ENCODE measurements at regions not wholly inside any gene's neighbourhood (a gene's known extent, or its start where the extent isn't known, plus 50 kb on each side); places are given as distances from the start of the nearest gene placed in this dataset.

DNA sequence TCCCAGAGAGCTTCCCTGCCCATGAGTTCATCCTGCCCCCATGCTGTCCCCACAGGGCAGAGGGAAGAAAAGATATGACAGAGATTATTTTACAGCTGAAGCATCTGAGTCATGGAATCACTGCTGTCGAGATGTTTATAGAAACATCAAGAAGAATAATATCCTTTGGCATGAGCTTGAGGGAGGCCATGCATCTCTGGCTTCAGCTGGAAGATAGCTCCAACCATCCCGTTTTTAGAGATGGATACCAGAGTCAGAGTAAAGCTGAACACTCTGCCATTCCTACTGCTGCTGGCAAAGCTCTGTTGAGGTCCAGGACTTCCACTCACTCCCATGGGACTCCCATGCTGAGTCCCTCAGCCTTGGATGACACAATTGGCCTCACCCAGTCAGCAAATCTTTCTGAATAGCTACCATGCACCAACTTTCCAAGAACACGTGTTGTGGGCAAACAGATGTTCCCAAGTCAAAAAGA is 167.8 kb downstream of the TTC32 start:
- no peaks in the 10 kb centered on the region for H3K36me3 ChIP-seq (ENCODE audit: control insufficient read depth, insufficient read depth, low read length)
- no peak overlapping the region for H3K27ac ChIP-seq (ENCODE audit: low read depth, low read length)
- no peak overlapping the region for H3K4me3 ChIP-seq (ENCODE audit: low read depth, low read length)
- no peaks in the 10 kb centered on the region for H3K9me3 ChIP-seq (ENCODE audit: control insufficient read depth, insufficient read depth, low read length)
- no peaks in the 10 kb centered on the region for H3K27me3 ChIP-seq (ENCODE audit: control insufficient read depth, insufficient read depth, low read length)
- H3K4me1 ChIP-seq (ENCODE audit: control insufficient read depth, insufficient read depth, low read length), result no peaks in the 10 kb centered on the region
- 33% methylated on average over 2 of the region's 3 CpGs for WGBS (ENCODE audit: insufficient coverage)
- no peak for DNase-seq (ENCODE audit: low read depth in 4 of 6, low spot score in 6 of 6)

DNA sequence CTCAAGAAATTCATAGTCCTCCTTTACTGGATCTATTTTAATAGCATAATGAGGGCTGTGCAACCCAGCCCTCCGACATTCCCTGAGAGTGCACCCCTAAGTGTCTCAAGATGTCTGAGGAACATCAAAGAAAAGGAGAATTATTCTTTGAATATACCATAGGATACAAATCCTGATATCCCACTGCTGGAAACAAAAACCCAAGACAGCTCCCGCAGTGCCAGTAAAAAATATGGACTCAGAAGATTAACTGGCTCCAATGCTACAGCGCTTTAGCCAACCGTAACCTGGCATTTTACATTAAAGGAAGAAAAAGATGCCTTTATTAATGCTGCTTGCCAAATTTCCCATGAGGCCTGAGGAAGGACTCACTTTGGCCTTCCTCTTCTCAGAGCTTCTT is 168.4 kb downstream of the TTC32 start:
- 80% methylated on average over 2 of the region's 4 CpGs for WGBS (ENCODE audit: insufficient coverage)
- no peak overlapping the region for H3K27ac ChIP-seq (ENCODE audit: low read depth, low read length)

DNA sequence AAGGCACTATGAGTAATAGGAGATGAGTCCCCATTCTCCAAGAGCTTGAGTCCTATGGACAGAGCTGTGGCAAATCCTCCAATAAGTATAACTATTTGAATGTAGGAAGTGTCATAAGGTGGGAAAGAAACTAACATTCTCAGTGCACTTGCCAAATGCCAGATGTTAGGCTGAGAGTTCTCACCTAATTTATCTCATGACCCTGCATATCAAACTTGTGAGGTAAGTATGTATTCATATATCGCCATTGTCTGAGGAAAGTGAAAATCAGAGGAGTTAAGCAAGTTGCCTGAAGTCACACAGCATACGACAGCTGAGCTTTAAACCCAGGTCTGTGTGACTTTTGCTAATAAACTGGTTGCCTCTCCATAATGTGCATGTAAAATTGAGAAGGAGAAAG is 169.5 kb downstream of the TTC32 start:
- no peaks in the 10 kb centered on the region for H3K36me3 ChIP-seq (ENCODE audit: control insufficient read depth, insufficient read depth, low read length)
- WGBS (ENCODE audit: insufficient coverage), result 100% methylated on average over 2 of the region's 2 CpGs

More for the DNA sequence above, 168.4 kb downstream of the TTC32 start:
- no peak for DNase-seq (ENCODE audit: low read depth in 4 of 6, low spot score in 6 of 6)
- Histone ChIP-seq H3K4me1 (ENCODE audit: control insufficient read depth, insufficient read depth, low read length) (no peaks in the 10 kb centered on the region), H3K9me3 (ENCODE audit: control insufficient read depth, insufficient read depth, low read length) (no peaks in the 10 kb centered on the region), H3K4me3 (ENCODE audit: low read depth, low read length) (no peak overlapping the region), H3K27me3 (ENCODE audit: control insufficient read depth, insufficient read depth, low read length) (no peaks in the 10 kb centered on the region), H3K36me3 (ENCODE audit: control insufficient read depth, insufficient read depth, low read length) (no peaks in the 10 kb centered on the region)

DNA sequence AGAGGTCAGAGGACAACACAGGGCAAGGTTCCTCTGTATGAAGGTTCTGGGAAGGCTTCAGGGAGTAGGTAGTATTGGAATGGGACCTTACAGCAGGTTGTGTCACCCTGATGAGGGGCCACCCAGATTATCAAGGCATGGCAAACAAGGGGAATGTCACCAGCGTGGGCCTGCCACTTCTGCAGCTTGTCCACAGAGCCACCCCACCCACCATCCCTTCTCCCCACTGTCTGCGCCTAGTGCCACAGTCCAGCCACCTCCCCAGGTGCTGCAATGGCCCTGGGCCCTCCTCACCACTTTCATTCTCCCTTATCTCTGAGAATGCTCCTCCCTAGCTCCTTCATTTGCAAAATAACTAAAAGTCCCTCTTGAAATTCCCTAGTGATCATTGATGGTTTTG is 170.3 kb downstream of the TTC32 start:
- H3K27ac ChIP-seq (ENCODE audit: low read depth, low read length), result no peak overlapping the region
- no peaks in the 10 kb centered on the region for H3K36me3 ChIP-seq (ENCODE audit: control insufficient read depth, insufficient read depth, low read length)
- DNase-seq (ENCODE audit: low read depth in 4 of 6, low spot score in 6 of 6), result no peak
- WGBS (ENCODE audit: insufficient coverage), result 85% methylated on average over 2 of the region's 2 CpGs
- H3K27me3 ChIP-seq (ENCODE audit: control insufficient read depth, insufficient read depth, low read length), result no peaks in the 10 kb centered on the region
- no peaks in the 10 kb centered on the region for H3K9me3 ChIP-seq (ENCODE audit: control insufficient read depth, insufficient read depth, low read length)
- H3K4me1 ChIP-seq (ENCODE audit: control insufficient read depth, insufficient read depth, low read length), result no peaks in the 10 kb centered on the region
- no peak overlapping the region for H3K4me3 ChIP-seq (ENCODE audit: low read depth, low read length)

More for the DNA sequence above, 169.5 kb downstream of the TTC32 start:
- no peak overlapping the region for H3K27ac ChIP-seq (ENCODE audit: low read depth, low read length)
- no peaks in the 10 kb centered on the region for H3K9me3 ChIP-seq (ENCODE audit: control insufficient read depth, insufficient read depth, low read length)
- DNase-seq (ENCODE audit: low read depth in 4 of 6, low spot score in 6 of 6), result no peak
- no peaks in the 10 kb centered on the region for H3K4me1 ChIP-seq (ENCODE audit: control insufficient read depth, insufficient read depth, low read length)
- no peak overlapping the region for H3K4me3 ChIP-seq (ENCODE audit: low read depth, low read length)
- no peaks in the 10 kb centered on the region for H3K27me3 ChIP-seq (ENCODE audit: control insufficient read depth, insufficient read depth, low read length)

DNA sequence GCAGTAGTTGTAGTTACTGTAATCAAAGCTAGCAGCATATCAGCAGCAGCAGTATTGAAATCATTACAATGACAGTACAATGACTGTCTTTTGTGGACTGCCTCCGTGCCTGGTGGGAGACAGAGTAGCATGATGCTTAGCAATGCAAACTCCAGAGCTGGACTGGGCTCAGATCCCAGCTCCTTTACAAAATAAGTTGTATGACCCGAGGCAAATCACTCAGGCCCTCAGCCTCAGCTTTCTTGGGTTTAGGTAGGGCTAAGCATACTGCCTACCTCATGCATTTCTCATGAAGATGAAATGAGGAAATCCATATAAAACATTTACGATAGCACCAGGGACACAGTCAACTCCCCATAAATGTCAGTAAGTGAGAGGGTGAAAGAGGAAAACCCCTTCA is 170.7 kb downstream of the TTC32 start:
- Histone ChIP-seq H3K27me3 (ENCODE audit: control insufficient read depth, insufficient read depth, low read length) (no peaks in the 10 kb centered on the region), H3K4me3 (ENCODE audit: low read depth, low read length) (no peak overlapping the region), H3K36me3 (ENCODE audit: control insufficient read depth, insufficient read depth, low read length) (no peaks in the 10 kb centered on the region), H3K9me3 (ENCODE audit: control insufficient read depth, insufficient read depth, low read length) (no peaks in the 10 kb centered on the region), H3K27ac (ENCODE audit: low read depth, low read length) (no peak overlapping the region), H3K4me1 (ENCODE audit: control insufficient read depth, insufficient read depth, low read length) (no peaks in the 10 kb centered on the region)
- WGBS (ENCODE audit: insufficient coverage), result 57% methylated on average over 1 of the region's 3 CpGs
- no peak for DNase-seq (ENCODE audit: low read depth in 4 of 6, low spot score in 6 of 6)

DNA sequence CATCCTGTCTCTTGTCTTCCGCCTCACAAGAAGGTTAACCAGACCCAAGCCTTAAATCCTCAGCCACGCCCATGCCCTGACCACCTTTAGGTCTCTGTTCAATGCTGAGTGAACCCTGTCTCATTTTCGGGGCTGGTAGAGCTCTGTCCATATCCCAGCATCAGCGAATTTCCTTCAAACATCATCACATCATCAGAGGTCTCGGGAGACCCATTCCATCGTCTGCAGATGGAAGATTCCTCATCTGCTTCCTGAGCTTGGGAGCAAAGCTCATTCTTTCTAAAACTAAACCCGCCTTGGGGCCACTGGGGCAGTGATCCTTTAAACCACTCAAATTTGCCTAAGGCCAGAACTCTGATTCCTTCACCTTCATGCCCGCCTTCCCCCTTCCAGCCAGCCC is 173.7 kb downstream of the TTC32 start:
- peak in 1 of 6 donors; percentile 57 for DNase-seq (ENCODE audit: low read depth in 4 of 6, low spot score in 6 of 6)

DNA sequence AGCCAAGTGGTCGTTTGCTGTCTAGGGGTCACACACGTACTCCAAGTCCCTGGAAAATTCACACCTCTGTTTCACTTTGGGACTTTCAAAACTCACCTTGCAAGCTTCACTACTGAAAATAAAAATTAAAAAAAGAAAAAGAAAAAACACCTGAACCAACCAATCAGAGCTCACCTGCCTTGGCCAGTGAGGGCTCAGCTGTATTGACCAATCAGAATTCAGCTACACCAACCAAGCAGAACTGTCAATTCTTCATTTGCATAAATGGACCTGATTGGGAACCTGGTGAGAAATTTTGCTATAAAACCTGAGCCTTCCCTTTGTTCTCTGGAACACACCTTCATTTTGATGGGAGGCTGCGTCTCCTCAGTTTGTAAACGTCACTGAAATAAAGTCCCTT is 176.4 kb downstream of the TTC32 start:
- Histone ChIP-seq H3K9me3 (ENCODE audit: control insufficient read depth, insufficient read depth, low read length) (no peaks in the 10 kb centered on the region), H3K4me1 (ENCODE audit: control insufficient read depth, insufficient read depth, low read length) (no peaks in the 10 kb centered on the region), H3K36me3 (ENCODE audit: control insufficient read depth, insufficient read depth, low read length) (no peaks in the 10 kb centered on the region), H3K27me3 (ENCODE audit: control insufficient read depth, insufficient read depth, low read length) (no peaks in the 10 kb centered on the region), H3K27ac (ENCODE audit: low read depth, low read length) (no peak overlapping the region), H3K4me3 (ENCODE audit: low read depth, low read length) (no peak overlapping the region)
- WGBS (ENCODE audit: insufficient coverage), result 79% methylated on average over 2 of the region's 4 CpGs
- no peak for DNase-seq (ENCODE audit: low read depth in 4 of 6, low spot score in 6 of 6)

More for the DNA sequence above, 173.7 kb downstream of the TTC32 start:
- H3K4me3 ChIP-seq (ENCODE audit: low read depth, low read length), result no peak overlapping the region
- no peaks in the 10 kb centered on the region for H3K36me3 ChIP-seq (ENCODE audit: control insufficient read depth, insufficient read depth, low read length)
- no peak overlapping the region for H3K27ac ChIP-seq (ENCODE audit: low read depth, low read length)
- H3K4me1 ChIP-seq (ENCODE audit: control insufficient read depth, insufficient read depth, low read length), result no peaks in the 10 kb centered on the region
- no peaks in the 10 kb centered on the region for H3K27me3 ChIP-seq (ENCODE audit: control insufficient read depth, insufficient read depth, low read length)
- 86% methylated on average over 8 of the region's 8 CpGs for WGBS (ENCODE audit: insufficient coverage)
- H3K9me3 ChIP-seq (ENCODE audit: control insufficient read depth, insufficient read depth, low read length), result no peaks in the 10 kb centered on the region

DNA sequence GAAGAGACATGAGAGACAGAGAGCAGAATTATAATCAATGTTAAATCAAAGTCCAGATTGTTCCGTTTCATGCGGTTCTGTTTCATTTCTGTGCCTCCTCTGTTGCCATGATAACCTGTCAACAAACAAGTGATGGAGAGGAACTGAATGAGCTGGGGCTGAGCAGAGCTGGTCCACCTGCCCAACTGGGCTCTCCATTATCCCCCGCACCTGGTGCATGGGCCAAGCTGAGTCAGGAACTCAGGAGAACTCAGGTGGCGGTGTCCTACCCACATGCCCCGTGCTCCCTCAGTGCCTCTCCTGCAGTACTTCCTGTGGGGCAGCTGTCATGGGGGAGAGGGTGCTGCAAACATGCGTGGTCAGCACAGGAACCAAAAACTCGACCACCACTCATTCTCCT is 178.8 kb downstream of the TTC32 start:
- no peak for DNase-seq (ENCODE audit: low read depth in 4 of 6, low spot score in 6 of 6)
- Histone ChIP-seq H3K9me3 (ENCODE audit: control insufficient read depth, insufficient read depth, low read length) (no peaks in the 10 kb centered on the region), H3K27me3 (ENCODE audit: control insufficient read depth, insufficient read depth, low read length) (no peaks in the 10 kb centered on the region), H3K27ac (ENCODE audit: low read depth, low read length) (no peak overlapping the region), H3K36me3 (ENCODE audit: control insufficient read depth, insufficient read depth, low read length) (no peaks in the 10 kb centered on the region), H3K4me3 (ENCODE audit: low read depth, low read length) (no peak overlapping the region), H3K4me1 (ENCODE audit: control insufficient read depth, insufficient read depth, low read length) (no peaks in the 10 kb centered on the region)
- 97% methylated on average over 3 of the region's 7 CpGs for WGBS (ENCODE audit: insufficient coverage)

DNA sequence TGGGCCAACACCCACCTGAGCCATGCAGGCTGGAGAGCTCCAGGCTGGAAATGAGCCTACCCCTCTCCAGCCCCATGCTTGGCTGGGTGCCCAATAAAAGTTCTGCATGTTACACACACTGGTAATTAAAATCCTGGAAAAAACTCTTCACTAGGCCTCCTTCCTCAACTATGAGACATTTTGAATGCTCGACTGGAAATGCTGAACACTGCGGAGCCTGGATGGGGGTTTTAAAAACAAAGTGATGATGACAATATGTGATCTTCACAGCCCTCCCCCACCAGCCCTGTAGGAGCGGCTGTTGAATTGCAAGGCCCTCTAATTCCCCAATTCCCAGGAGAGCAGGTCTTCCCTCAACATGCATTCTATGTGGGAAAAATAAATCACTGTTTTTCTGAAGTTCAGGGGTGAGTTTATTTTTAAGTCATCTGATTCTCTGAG is 179.2 kb downstream of the TTC32 start:
- H3K4me3 ChIP-seq (ENCODE audit: low read depth, low read length), result no peak overlapping the region
- no peaks in the 10 kb centered on the region for H3K36me3 ChIP-seq (ENCODE audit: control insufficient read depth, insufficient read depth, low read length)
- WGBS (ENCODE audit: insufficient coverage), result no CpG with 5 or more reads among the region's 3 CpGs
- peak in 2 of 6 donors; percentile 29 to 42 for DNase-seq (ENCODE audit: low read depth in 4 of 6, low spot score in 6 of 6)
- no peak overlapping the region for H3K27ac ChIP-seq (ENCODE audit: low read depth, low read length)
- no peaks in the 10 kb centered on the region for H3K27me3 ChIP-seq (ENCODE audit: control insufficient read depth, insufficient read depth, low read length)
- no peaks in the 10 kb centered on the region for H3K9me3 ChIP-seq (ENCODE audit: control insufficient read depth, insufficient read depth, low read length)
- no peaks in the 10 kb centered on the region for H3K4me1 ChIP-seq (ENCODE audit: control insufficient read depth, insufficient read depth, low read length)

DNA sequence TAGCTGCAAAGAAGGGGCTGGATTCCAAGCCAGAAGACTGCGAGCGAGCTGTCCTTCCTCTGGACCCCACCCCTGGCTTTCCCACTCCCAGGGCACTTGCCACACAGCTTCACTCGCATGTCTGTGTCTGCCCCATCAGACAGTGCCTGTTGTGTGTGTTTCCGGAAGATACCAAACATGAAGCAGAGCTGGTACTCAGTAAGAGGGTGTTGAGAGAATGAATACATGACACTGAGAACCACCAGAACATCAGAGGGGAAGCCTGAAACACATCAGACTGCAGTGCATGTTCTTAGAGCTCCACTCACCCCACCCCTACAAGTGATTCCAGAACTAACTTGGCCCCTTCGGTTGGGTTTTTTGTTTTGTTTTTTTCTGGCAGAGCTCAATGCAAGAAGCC is 181.5 kb downstream of the TTC32 start:
- WGBS (ENCODE audit: insufficient coverage), result 88% methylated on average over 1 of the region's 5 CpGs
- no peaks in the 10 kb centered on the region for H3K27me3 ChIP-seq (ENCODE audit: control insufficient read depth, insufficient read depth, low read length)
- no peaks in the 10 kb centered on the region for H3K9me3 ChIP-seq (ENCODE audit: control insufficient read depth, insufficient read depth, low read length)
- H3K4me3 ChIP-seq (ENCODE audit: low read depth, low read length), result no peak overlapping the region
- no peaks in the 10 kb centered on the region for H3K36me3 ChIP-seq (ENCODE audit: control insufficient read depth, insufficient read depth, low read length)
- no peak for DNase-seq (ENCODE audit: low read depth in 4 of 6, low spot score in 6 of 6)
- H3K27ac ChIP-seq (ENCODE audit: low read depth, low read length), result no peak overlapping the region
- no peaks in the 10 kb centered on the region for H3K4me1 ChIP-seq (ENCODE audit: control insufficient read depth, insufficient read depth, low read length)

Measured in spinal cord (tissue), 9 donors.